Lower lobe of right lung (tissue), 2 donors: ENCODE measurements at regions not wholly inside any gene's neighbourhood (a gene's known extent, or its start where the extent isn't known, plus 50 kb on each side); places are given as distances from the start of the nearest gene placed in this dataset.

Source experiments
- ATAC-seq, 2 donors: fragments of 200-7000 bp; cut with Tn5 transposase; one replicate each; pipeline ENCODE4 v1.9.1; 2020 to 2022; ENCODE audit warnings: mild to moderate bottlenecking in 2 of 2, moderate library complexity in 2 of 2
- DNase-seq: peaks from one replicate; pipeline ENCODE4 v3.0.0-alpha.2; 2020
- H3K27ac ChIP-seq: fragments of 200-600 bp; one replicate; pipeline ENCODE4 v1.8.0; 2022
- H3K27me3 ChIP-seq: fragments of 200-600 bp; one replicate; pipeline ENCODE4 v1.8.0; 2022; ENCODE audit warnings: low read depth
- H3K36me3 ChIP-seq: fragments of 200-600 bp; one replicate; pipeline ENCODE4 v1.8.0; 2022; ENCODE audit warnings: mild to moderate bottlenecking
- H3K4me1 ChIP-seq: fragments of 200-600 bp; one replicate; pipeline ENCODE4 v1.8.0; 2022
- H3K4me3 ChIP-seq: fragments of 200-600 bp; one replicate; pipeline ENCODE4 v1.8.0; 2022; ENCODE audit warnings: mild to moderate bottlenecking
- H3K9me3 ChIP-seq: fragments of 200-600 bp; one replicate; pipeline ENCODE4 v1.8.0; 2022
- intact Hi-C: fragments of 100-400 bp; cut with DNase I; formaldehyde crosslinking; loops from one replicate; pipeline ENCODE4 v1.11.0; 2022
- TF ChIP-seq, protein P1 (sequence below): fragments of 200-600 bp; IDR thresholded peaks from one replicate; pipeline ENCODE4 v1.8.0; 2022; ENCODE audit warnings: antibody characterized with exemption, mild to moderate bottlenecking
- donor health status: DM: no; HTN: yes; CAD: no; lungs with severe emphysema.

DNA sequence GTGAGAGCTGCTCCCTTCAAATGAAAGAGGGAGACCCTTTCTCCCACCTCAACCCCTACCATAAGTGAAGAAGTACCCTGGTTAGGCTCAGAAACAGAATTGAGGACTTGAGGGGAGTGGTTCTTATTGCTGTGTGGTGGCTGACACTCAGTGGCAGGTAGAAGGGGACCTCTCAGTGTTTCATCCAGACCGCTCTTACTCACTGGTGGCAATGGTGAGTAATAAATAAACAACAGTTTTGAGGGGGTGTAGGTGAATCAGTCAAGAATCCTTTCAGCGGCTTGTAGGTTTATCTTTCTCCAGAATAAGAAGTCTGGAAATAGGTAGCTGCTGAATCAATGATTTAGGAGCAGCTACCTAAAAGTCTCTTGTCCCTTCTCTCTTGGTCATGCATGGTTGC lies 403.4 kb upstream of the B3GAT1 start:
- H3K27ac ChIP-seq, result no peak overlapping the region
- intact Hi-C loops, result no loop called here
- no peaks in the 10 kb centered on the region for H3K36me3 ChIP-seq
- ATAC-seq (no peak), DNase-seq (no peak)
- no peaks in the 10 kb centered on the region for H3K9me3 ChIP-seq
- TF ChIP-seq, protein P1, sequence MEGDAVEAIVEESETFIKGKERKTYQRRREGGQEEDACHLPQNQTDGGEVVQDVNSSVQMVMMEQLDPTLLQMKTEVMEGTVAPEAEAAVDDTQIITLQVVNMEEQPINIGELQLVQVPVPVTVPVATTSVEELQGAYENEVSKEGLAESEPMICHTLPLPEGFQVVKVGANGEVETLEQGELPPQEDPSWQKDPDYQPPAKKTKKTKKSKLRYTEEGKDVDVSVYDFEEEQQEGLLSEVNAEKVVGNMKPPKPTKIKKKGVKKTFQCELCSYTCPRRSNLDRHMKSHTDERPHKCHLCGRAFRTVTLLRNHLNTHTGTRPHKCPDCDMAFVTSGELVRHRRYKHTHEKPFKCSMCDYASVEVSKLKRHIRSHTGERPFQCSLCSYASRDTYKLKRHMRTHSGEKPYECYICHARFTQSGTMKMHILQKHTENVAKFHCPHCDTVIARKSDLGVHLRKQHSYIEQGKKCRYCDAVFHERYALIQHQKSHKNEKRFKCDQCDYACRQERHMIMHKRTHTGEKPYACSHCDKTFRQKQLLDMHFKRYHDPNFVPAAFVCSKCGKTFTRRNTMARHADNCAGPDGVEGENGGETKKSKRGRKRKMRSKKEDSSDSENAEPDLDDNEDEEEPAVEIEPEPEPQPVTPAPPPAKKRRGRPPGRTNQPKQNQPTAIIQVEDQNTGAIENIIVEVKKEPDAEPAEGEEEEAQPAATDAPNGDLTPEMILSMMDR, result no peak
- no peaks in the 10 kb centered on the region for H3K4me1 ChIP-seq
- H3K4me3 ChIP-seq, result no peak overlapping the region
- no peaks in the 10 kb centered on the region for H3K27me3 ChIP-seq

DNA sequence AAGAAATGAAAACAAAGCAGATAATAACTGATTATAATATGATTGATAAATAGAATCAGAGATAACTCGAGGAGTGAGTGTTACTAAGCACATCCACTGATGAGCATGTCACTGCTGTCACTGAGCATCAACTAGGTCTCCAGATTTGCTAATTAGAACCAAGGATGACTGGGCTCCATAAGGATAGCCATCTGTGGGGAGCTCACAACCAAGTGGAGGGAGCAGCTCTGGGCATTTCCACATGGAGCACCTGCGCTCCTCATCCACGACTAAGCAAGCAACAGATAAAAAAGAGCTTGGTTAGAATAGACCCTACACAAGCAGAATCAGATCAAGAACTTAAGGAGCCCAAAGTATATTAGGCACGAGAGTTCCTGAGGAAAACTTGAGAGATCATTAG lies 396.0 kb upstream of the B3GAT1 start:
- Histone ChIP-seq H3K9me3 (no peaks in the 10 kb centered on the region), H3K36me3 (no peaks in the 10 kb centered on the region), H3K4me1 (no peaks in the 10 kb centered on the region), H3K27ac (no peak overlapping the region), H3K27me3 (peaks cover 19% of the 10 kb centered on the region), H3K4me3 (no peak overlapping the region)
- DNase-seq (no peak), ATAC-seq (no peak)
- intact Hi-C loops, result no loop called here
- TF ChIP-seq, protein P1, result no peak

DNA sequence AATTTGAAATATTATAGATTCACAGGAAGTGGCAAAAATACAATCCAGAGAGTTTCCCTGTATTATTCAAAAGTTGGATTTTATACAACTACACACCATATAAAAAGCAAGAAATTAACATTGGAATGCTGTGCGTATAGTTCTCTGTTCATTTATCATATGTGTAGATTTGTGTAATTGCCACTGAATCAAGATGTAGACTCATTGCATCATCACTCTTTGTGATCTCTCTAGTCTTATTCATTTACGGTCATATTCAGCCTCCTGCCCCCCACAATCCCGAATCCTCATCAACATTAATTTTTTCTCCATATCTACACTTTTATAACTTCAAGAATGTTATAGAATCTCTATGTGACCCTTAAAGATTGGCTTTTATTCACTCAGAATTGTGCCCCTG lies 390.6 kb upstream of the B3GAT1 start:
- H3K4me1 ChIP-seq, result no peaks in the 10 kb centered on the region
- TF ChIP-seq, protein P1, result no peak
- intact Hi-C loops, result no loop called here
- H3K4me3 ChIP-seq, result no peak overlapping the region
- no peak for DNase-seq
- no peaks in the 10 kb centered on the region for H3K36me3 ChIP-seq
- no peaks in the 10 kb centered on the region for H3K9me3 ChIP-seq
- no peak overlapping the region for H3K27ac ChIP-seq
- no peak for ATAC-seq
- H3K27me3 ChIP-seq, result peaks cover 37% of the 10 kb centered on the region

DNA sequence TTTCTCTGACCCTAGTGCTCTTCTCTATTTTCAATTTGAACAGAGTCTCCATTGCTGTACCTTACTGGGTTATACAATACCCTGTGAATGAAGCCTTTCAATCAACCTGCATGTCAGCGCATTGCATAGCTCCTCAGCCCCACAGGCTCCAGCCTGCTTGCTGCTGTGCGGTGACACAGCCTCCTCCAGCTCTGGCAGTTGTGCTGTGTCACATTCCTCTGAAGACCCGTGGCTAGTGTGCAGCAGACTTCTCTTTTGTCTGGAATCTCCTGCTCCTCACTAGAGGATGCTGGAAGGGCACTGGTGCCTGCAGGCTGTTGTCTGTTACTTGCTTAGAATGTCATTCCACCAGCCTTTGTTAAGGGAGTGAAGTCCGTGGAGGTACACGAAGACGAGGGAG lies 390.1 kb upstream of the B3GAT1 start:
- intact Hi-C loops, result no loop called here
- Histone ChIP-seq H3K9me3 (no peaks in the 10 kb centered on the region), H3K36me3 (no peaks in the 10 kb centered on the region), H3K27ac (no peak overlapping the region), H3K27me3 (peaks cover 38% of the 10 kb centered on the region), H3K4me1 (no peaks in the 10 kb centered on the region), H3K4me3 (no peak overlapping the region)
- DNase-seq (no peak), ATAC-seq (no peak)
- TF ChIP-seq, protein P1, result no peak

DNA sequence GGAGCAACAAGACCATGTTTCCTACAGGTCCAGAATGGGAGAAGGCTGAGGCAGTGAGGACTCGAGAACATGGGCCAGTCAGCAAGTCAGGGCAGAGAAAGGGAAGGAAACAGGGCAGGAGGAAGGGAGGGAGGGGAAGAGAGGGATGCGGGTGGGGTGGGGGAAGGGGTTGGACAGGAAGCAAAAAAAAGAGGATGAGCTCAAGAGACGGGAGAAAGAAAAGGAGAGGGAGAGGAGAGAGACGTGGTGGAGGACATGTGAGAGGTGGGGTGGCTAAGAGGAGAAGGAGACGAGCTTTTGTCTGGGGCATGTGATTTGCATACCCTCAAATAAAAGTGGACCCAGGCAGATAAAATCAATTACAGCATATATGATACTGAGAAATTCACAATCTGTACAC lies 389.5 kb upstream of the B3GAT1 start:
- Histone ChIP-seq H3K9me3 (no peaks in the 10 kb centered on the region), H3K4me3 (no peak overlapping the region), H3K36me3 (no peaks in the 10 kb centered on the region), H3K27ac (no peak overlapping the region), H3K4me1 (no peaks in the 10 kb centered on the region), H3K27me3 (peaks cover 38% of the 10 kb centered on the region)
- DNase-seq (no peak), ATAC-seq (no peak)
- TF ChIP-seq, protein P1, result no peak
- intact Hi-C loops, result no loop called here

DNA sequence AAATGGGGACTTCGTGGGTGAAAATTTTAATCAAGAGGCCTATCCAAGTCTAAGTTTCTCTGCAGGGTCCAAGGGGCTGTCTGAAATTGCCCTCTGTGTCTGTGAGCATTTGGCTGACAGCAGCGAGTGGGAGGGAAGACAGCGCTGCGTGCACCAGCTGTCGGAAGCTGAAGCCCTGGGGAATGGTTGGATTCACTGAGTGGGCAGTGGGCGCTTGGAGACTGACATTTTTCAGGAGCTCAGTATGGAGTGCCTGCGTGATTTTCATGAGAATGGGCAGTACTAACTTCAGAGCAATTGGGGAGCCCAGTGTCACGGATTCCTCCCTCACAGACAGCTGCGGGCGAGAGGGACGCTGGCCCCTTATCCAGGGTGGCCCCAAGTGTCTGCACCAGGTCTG lies 388.8 kb upstream of the B3GAT1 start:
- TF ChIP-seq, protein P1, result no peak
- Histone ChIP-seq H3K36me3 (no peaks in the 10 kb centered on the region), H3K27me3 (peaks cover 32% of the 10 kb centered on the region), H3K4me1 (no peaks in the 10 kb centered on the region), H3K27ac (no peak overlapping the region), H3K4me3 (no peak overlapping the region), H3K9me3 (no peaks in the 10 kb centered on the region)
- ATAC-seq (no peak), DNase-seq (no peak)
- intact Hi-C loops, result no loop called here
